H1 (cell line): ENCODE measurements at regions not wholly inside any gene's neighbourhood (a gene's known extent, or its start where the extent isn't known, plus 50 kb on each side); places are given as distances from the start of the nearest gene placed in this dataset.

Source experiments
- CTCF ChIA-PET: fragments of 300-600 bp; sonication (Branson Sonifier 250); formaldehyde crosslinking; loops from one replicate; lab custom pipeline; 2021; ENCODE audit not compliant: partially characterized antibody; lab: Charles Lee
- POLR2A ChIA-PET: fragments of 300-600 bp; sonication (Branson Sonifier 250); formaldehyde crosslinking; loops from one replicate; lab custom pipeline; 2021; ENCODE audit warnings: inconsistent platforms; ENCODE audit not compliant: partially characterized antibody; lab: Charles Lee
- DNase-seq, 2 experiments: peaks; one replicate each; pipeline versions ENCODE4 v3.0.0 to v3.0.0-alpha.2; 2010 to 2022; ENCODE audit warnings: low spot score in 2 of 2, low read depth in 1 of 2, mixed read lengths in 1 of 2
- FAIRE-seq: peaks from 2 replicates; lab custom pipeline; 2011; peaks lifted over from hg19 to GRCh38; lab: Jason Lieb, UNC
- H2AFZ ChIP-seq: 2 replicates; pipeline ENCODE4 v1.8.1; 2012; ENCODE audit warnings: low read length, inconsistent platforms
- H2AK5ac ChIP-seq: 2 replicates; pipeline ENCODE4 v1.6.1; 2013; ENCODE audit warnings: low read depth, low read length
- H2BK120ac ChIP-seq: replicated peaks from 2 replicates; pipeline ENCODE3; 2013; ENCODE audit warnings: low read depth, low read length, inconsistent platforms
- H2BK12ac ChIP-seq: 2 replicates; pipeline ENCODE4 v1.6.1; 2013; ENCODE audit warnings: low read depth, low read length
- H2BK15ac ChIP-seq: 2 replicates; pipeline ENCODE4 v1.6.1; 2013; ENCODE audit warnings: low read length
- H2BK20ac ChIP-seq: 2 replicates; pipeline ENCODE4 v1.6.1; 2013; ENCODE audit warnings: low read length
- H2BK5ac ChIP-seq: 2 replicates; pipeline ENCODE4 v1.6.1; 2013; ENCODE audit warnings: low read depth, low read length
- H3K14ac ChIP-seq: 2 replicates; pipeline ENCODE4 v1.6.1; 2013; ENCODE audit warnings: inconsistent platforms; ENCODE audit not compliant: insufficient read length
- H3K18ac ChIP-seq: 2 replicates; pipeline ENCODE4 v1.6.1; 2013; ENCODE audit warnings: low read length; ENCODE audit errors: extremely low read depth
- H3K23ac ChIP-seq: 2 replicates; pipeline ENCODE4 v1.6.1; 2013; ENCODE audit warnings: inconsistent platforms; ENCODE audit not compliant: insufficient read length
- H3K23me2 ChIP-seq: 2 replicates; pipeline ENCODE4 v1.6.1; 2013; ENCODE audit warnings: low read depth, low read length
- H3K27ac ChIP-seq: 2 replicates; pipeline ENCODE4 v1.6.1; 2011; ENCODE audit warnings: low read depth, low read length, inconsistent platforms
- H3K27me3 ChIP-seq, 4 experiments: replicated peaks in 1 of 4; 1 replicate in 1 of 4; 2 replicates in 3 of 4; pipeline versions ENCODE4 v1.6.1 to v1.8.1; 2011 to 2013; ENCODE audit warnings: low read length in 3 of 4, mild to moderate bottlenecking in 3 of 4, inconsistent platforms in 2 of 4, mixed read lengths in 2 of 4, moderate library complexity in 1 of 4; ENCODE audit not compliant: control insufficient read depth in 3 of 4, insufficient read depth in 3 of 4; ENCODE audit errors: extremely low read depth in 1 of 4
- H3K36me3 ChIP-seq, 4 experiments: 2 replicates each; pipeline versions ENCODE4 v1.6.1 to v1.8.1; 2011 to 2013; ENCODE audit warnings: mild to moderate bottlenecking in 4 of 4, low read length in 3 of 4, moderate library complexity in 2 of 4, control low read depth in 1 of 4, inconsistent platforms in 1 of 4; ENCODE audit not compliant: insufficient read depth in 4 of 4, control insufficient read depth in 2 of 4
- H3K4ac ChIP-seq: replicated peaks from 2 replicates; pipeline ENCODE3; 2013; ENCODE audit warnings: low read length, low read depth, mixed read lengths, inconsistent platforms; ENCODE audit not compliant: insufficient read length
- H3K4me1 ChIP-seq, 4 experiments: replicated peaks in 1 of 4; 1 replicate in 1 of 4; 2 replicates in 3 of 4; pipeline versions ENCODE4 v1.6.1 to v1.8.1; 2011 to 2013; ENCODE audit warnings: low read length in 3 of 4, inconsistent platforms in 2 of 4, mixed read lengths in 1 of 4; ENCODE audit not compliant: insufficient read depth in 4 of 4, control insufficient read depth in 3 of 4
- H3K4me2 ChIP-seq, 2 experiments: 2 replicates each; pipeline versions ENCODE4 v1.6.1 to v1.8.1; 2011 to 2013; ENCODE audit warnings: low read depth in 2 of 2, low read length in 2 of 2, control low read depth in 1 of 2, inconsistent platforms in 1 of 2, mild to moderate bottlenecking in 1 of 2; ENCODE audit not compliant: insufficient read depth in 1 of 2
- H3K4me3 ChIP-seq, 4 experiments: fragments of 200-600, 300-600 bp in 1 of 4; sonication (generic), shearing (Covaris generic), sonication (Bioruptor Twin) in 1 of 4; 2 replicates each; pipeline versions ENCODE4 v1.5.1 to v1.8.1; 2011 to 2016; ENCODE audit warnings: low read length in 4 of 4, low read depth in 3 of 4, control low read depth in 2 of 4, inconsistent platforms in 2 of 4, mild to moderate bottlenecking in 2 of 4, mixed read lengths in 1 of 4, moderate library complexity in 1 of 4; ENCODE audit not compliant: insufficient read depth in 2 of 4; ENCODE audit errors: extremely low read depth in 1 of 4
- H3K56ac ChIP-seq: replicated peaks from 2 replicates; pipeline ENCODE3; 2013; ENCODE audit warnings: low read depth, mild to moderate bottlenecking, mixed read lengths, low read length, inconsistent platforms; ENCODE audit not compliant: insufficient read length
- H3K79me1 ChIP-seq: 2 replicates; pipeline ENCODE4 v1.6.1; 2013; ENCODE audit warnings: low read depth, low read length, control low read depth
- H3K79me2 ChIP-seq, 2 experiments: 2 replicates each; pipeline versions ENCODE4 v1.6.1 to v1.8.1; 2012 to 2013; ENCODE audit warnings: low read length in 2 of 2, mild to moderate bottlenecking in 2 of 2, inconsistent platforms in 1 of 2; ENCODE audit not compliant: insufficient read depth in 2 of 2, control insufficient read depth in 1 of 2
- H3K9ac ChIP-seq, 4 experiments: replicated peaks in 1 of 4; 1 replicate in 1 of 4; 2 replicates in 3 of 4; pipeline versions ENCODE4 v1.6.1 to v1.8.1; 2011 to 2013; ENCODE audit warnings: low read depth in 3 of 4, low read length in 3 of 4, control low read depth in 2 of 4, mild to moderate bottlenecking in 2 of 4, moderate library complexity in 2 of 4, inconsistent platforms in 1 of 4; ENCODE audit errors: extremely low read depth in 1 of 4
- H3K9me3 ChIP-seq, 2 experiments: 2 replicates each; pipeline versions ENCODE4 v1.6.1 to v1.8.1; 2012 to 2013; ENCODE audit warnings: mild to moderate bottlenecking in 2 of 2, moderate library complexity in 2 of 2, control low read depth in 1 of 2, inconsistent platforms in 1 of 2, low read depth in 1 of 2, low read length in 1 of 2, mixed read lengths in 1 of 2; ENCODE audit not compliant: insufficient read depth in 2 of 2
- H4K20me1 ChIP-seq, 2 experiments: replicated peaks in 1 of 2; 2 replicates each; pipeline versions ENCODE3 to v1.8.1; 2011 to 2013; ENCODE audit warnings: inconsistent platforms in 2 of 2, low read length in 2 of 2, mild to moderate bottlenecking in 1 of 2; ENCODE audit not compliant: insufficient read depth in 2 of 2, control insufficient read depth in 1 of 2
- H4K5ac ChIP-seq: 2 replicates; pipeline ENCODE4 v1.6.1; 2013; ENCODE audit warnings: low read length, low read depth, mixed read lengths, inconsistent platforms; ENCODE audit not compliant: insufficient read length
- H4K8ac ChIP-seq: 2 replicates; pipeline ENCODE4 v1.8.0; 2013; ENCODE audit warnings: mild to moderate bottlenecking, moderate library complexity, low read length, inconsistent platforms; ENCODE audit not compliant: insufficient read depth; ENCODE audit errors: extremely low read depth
- H4K91ac ChIP-seq: replicated peaks from 2 replicates; pipeline ENCODE3; 2013; ENCODE audit warnings: low read length, mixed read lengths, inconsistent platforms; ENCODE audit not compliant: insufficient read length
- CBX8 ChIP-seq: fragments of 300-800, 300-1000 bp; sonication (generic); IDR thresholded peaks from 2 replicates; pipeline ENCODE4 v1.7.1; 2016; ENCODE audit warnings: low read depth, low read length, borderline replicate concordance
- CHD2 ChIP-seq: IDR thresholded peaks from 2 replicates; pipeline ENCODE4 v1.6.1; 2012; ENCODE audit warnings: low read length, improper control_type of control experiment
- EZH2 ChIP-seq: fragments of 200-600 bp; sonication (generic); IDR thresholded peaks from 2 replicates; pipeline ENCODE4 v1.7.1; 2012; ENCODE audit warnings: low read depth, mild to moderate bottlenecking, moderate library complexity, low read length, inconsistent platforms; ENCODE audit not compliant: severe bottlenecking
- GTF2F1 ChIP-seq: IDR thresholded peaks from 2 replicates; pipeline ENCODE4 v1.6.1; 2012; ENCODE audit warnings: low read depth, low read length, improper control_type of control experiment, borderline replicate concordance
- JUND ChIP-seq: IDR thresholded peaks from 2 replicates; pipeline ENCODE4 v1.6.1; 2011; ENCODE audit warnings: mild to moderate bottlenecking, improper control_type of control experiment, low read length
- KDM4A ChIP-seq: IDR thresholded peaks from one replicate; pipeline ENCODE4 v1.7.1; 2012; ENCODE audit warnings: low read depth, mild to moderate bottlenecking, moderate library complexity, low read length, inconsistent platforms; ENCODE audit not compliant: severe bottlenecking
- NRF1 ChIP-seq: IDR thresholded peaks from 2 replicates; pipeline ENCODE4 v1.6.1; 2011; ENCODE audit warnings: mild to moderate bottlenecking, low read depth, low read length, improper control_type of control experiment
- RAD21 ChIP-seq, 2 experiments: IDR thresholded peaks in 1 of 2; conservative IDR thresholded peaks in 1 of 2; 2 replicates each; pipeline ENCODE4 v1.6.1; 2011; ENCODE audit warnings: low read depth in 2 of 2, low read length in 2 of 2, improper control_type of control experiment in 1 of 2, inconsistent platforms in 1 of 2, mild to moderate bottlenecking in 1 of 2, moderate library complexity in 1 of 2
- RXRA ChIP-seq: IDR thresholded peaks from 2 replicates; pipeline ENCODE4 v1.6.1; 2011; ENCODE audit warnings: low read depth, mild to moderate bottlenecking, low read length, moderate library complexity; ENCODE audit not compliant: insufficient read depth
- SIX5 ChIP-seq: IDR thresholded peaks from 2 replicates; pipeline ENCODE4 v1.6.1; 2011; ENCODE audit warnings: mild to moderate bottlenecking, low read depth, low read length
- YY1 ChIP-seq: IDR thresholded peaks from 2 replicates; pipeline ENCODE4 v1.6.1; 2011; ENCODE audit warnings: low read depth, mild to moderate bottlenecking, low read length
- WGBS, 2 experiments: shearing (Covaris generic) in 1 of 2; methylation state at CpG; one replicate each; pipeline versions ENCODE4 v1.1.6 to v1.1.7; 2013 to 2015; ENCODE audit warnings: low lambda C conversion rate in 2 of 2, mixed read lengths in 2 of 2, inconsistent platforms in 1 of 2, low coverage in 1 of 2, missing lambda C conversion rate in 1 of 2; ENCODE audit not compliant: insufficient replicate concordance in 2 of 2, insufficient coverage in 1 of 2, insufficient read length in 1 of 2; ENCODE audit errors: extremely low coverage in 1 of 2, missing lambda C conversion rate in 1 of 2; 5-methylcytosine and 5-hydroxymethylcytosine counted together
- TF ChIP-seq, protein P1 (sequence below): IDR thresholded peaks from 2 replicates; pipeline ENCODE4 v1.6.1; 2011; ENCODE audit warnings: low read depth, mild to moderate bottlenecking, low read length; ENCODE audit not compliant: insufficient read depth
- TF ChIP-seq, protein P2 (sequence below): IDR thresholded peaks from 2 replicates; pipeline ENCODE4 v1.6.1; 2012; ENCODE audit warnings: inconsistent platforms
- TF ChIP-seq, protein P3 (sequence below): IDR thresholded peaks from 2 replicates; pipeline ENCODE4 v1.6.1; 2012; ENCODE audit warnings: inconsistent platforms

DNA sequence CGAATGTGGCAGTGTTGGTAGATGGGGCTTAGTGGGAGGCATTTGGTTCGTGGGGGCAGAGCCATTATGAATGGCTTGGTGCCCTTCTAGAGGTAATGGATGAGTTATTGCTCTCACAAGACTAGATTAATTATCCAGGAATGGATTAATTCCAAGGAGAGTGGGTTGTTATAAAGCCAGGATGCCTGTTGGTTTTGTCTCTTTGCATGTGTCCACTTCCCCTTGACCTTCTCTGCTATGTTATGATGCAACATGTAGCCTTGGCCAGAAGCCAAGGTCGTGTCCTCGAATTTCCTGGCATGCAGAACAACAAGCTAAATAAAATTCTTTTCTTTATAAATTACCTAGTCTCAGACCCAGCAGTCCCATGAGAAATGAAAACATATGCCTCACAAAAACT lies 111.2 kb upstream of the PLS3 start:
- H2BK120ac ChIP-seq: no peak overlapping the region
- no peaks in the 10 kb centered on the region for H3K79me2 ChIP-seq
- no peaks in the 10 kb centered on the region for H3K36me3 ChIP-seq
- no peak overlapping the region for H4K91ac ChIP-seq
- no peak overlapping the region for H3K18ac ChIP-seq
- no peak overlapping the region for H3K14ac ChIP-seq
- H2BK12ac ChIP-seq: no peak overlapping the region
- H2AK5ac ChIP-seq: no peak overlapping the region
- no peaks in the 10 kb centered on the region for H3K79me1 ChIP-seq
- H3K27ac ChIP-seq: no peak overlapping the region
- whole genome bisulfite sequencing, 2 experiments: 79% methylated on average over 4 of the region's 4 CpGs; no CpG with 5 or more reads in 1 of the 2 experiments
- no peak for DNase-seq
- no peak overlapping the region for H2AFZ ChIP-seq
- H2BK15ac ChIP-seq: no peak overlapping the region
- H2BK5ac ChIP-seq: no peak overlapping the region
- no peak overlapping the region for H3K23ac ChIP-seq
- no peaks in the 10 kb centered on the region for H3K27me3 ChIP-seq
- ChIA-PET CTCF (no interaction called here), POLR2A (no interaction called here)
- H3K4ac ChIP-seq: no peak overlapping the region
- no peak overlapping the region for H3K4me2 ChIP-seq
- no peaks in the 10 kb centered on the region for H3K4me1 ChIP-seq
- H3K4me3 ChIP-seq: no peak overlapping the region
- H2BK20ac ChIP-seq: no peak overlapping the region
- H3K9ac ChIP-seq: no peak overlapping the region
- no peaks in the 10 kb centered on the region for H4K20me1 ChIP-seq
- H3K9me3 ChIP-seq: no peaks in the 10 kb centered on the region
- H3K56ac ChIP-seq: no peak overlapping the region
- FAIRE-seq: no peak
- H4K8ac ChIP-seq: no peak overlapping the region
- no peaks in the 10 kb centered on the region for H3K23me2 ChIP-seq
- no peak overlapping the region for H4K5ac ChIP-seq
- TF ChIP-seq GTF2F1 (no peak), EZH2 (no peak), CBX8 (no peak), KDM4A (no peak), RAD21 (IDR thresholded peaks at IDR 0.05 in 1 of 2, conservative IDR thresholded peaks at IDR 0.05 in 1 of 2; ENCODE audit: low read depth in 2 of 2, low read length in 2 of 2) (no peak), JUND (no peak), CHD2 (no peak), SIX5 (no peak), NRF1 (no peak), YY1 (no peak), RXRA (no peak)
- TF ChIP-seq, protein P1, sequence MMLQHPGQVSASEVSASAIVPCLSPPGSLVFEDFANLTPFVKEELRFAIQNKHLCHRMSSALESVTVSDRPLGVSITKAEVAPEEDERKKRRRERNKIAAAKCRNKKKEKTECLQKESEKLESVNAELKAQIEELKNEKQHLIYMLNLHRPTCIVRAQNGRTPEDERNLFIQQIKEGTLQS: no peak
- TF ChIP-seq, protein P2, sequence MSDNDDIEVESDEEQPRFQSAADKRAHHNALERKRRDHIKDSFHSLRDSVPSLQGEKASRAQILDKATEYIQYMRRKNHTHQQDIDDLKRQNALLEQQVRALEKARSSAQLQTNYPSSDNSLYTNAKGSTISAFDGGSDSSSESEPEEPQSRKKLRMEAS: no peak
- TF ChIP-seq, protein P3, sequence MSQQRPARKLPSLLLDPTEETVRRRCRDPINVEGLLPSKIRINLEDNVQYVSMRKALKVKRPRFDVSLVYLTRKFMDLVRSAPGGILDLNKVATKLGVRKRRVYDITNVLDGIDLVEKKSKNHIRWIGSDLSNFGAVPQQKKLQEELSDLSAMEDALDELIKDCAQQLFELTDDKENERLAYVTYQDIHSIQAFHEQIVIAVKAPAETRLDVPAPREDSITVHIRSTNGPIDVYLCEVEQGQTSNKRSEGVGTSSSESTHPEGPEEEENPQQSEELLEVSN: no peak
